HG03378 (cell line): ENCODE measurements at regions not wholly inside any gene's neighbourhood (a gene's known extent, or its start where the extent isn't known, plus 50 kb on each side); places are given as distances from the start of the nearest gene placed in this dataset.

ENCODE experiments used
- ATAC-seq: cut with Tn5 transposase; IDR thresholded peaks from one replicate; pipeline ENCODE4 v1.9.1; 2021; ENCODE audit warnings: mild to moderate bottlenecking, moderate library complexity; ENCODE audit not compliant: unreplicated experiment

GRCh38 chr3:62975566-62975965 lies 100.3 kb upstream of the CADPS start:
- ATAC-seq, result no peak

GRCh38 chr3:62981962-62982361 lies 106.7 kb upstream of the CADPS start:
- no peak for ATAC-seq

GRCh38 chr3:62982795-62983455 lies 107.7 kb upstream of the CADPS start:
- no peak for ATAC-seq

GRCh38 chr3:62986061-62986460 lies 110.8 kb upstream of the CADPS start:
- ATAC-seq, result no peak

- no peak for ATAC-seq
Measured at GRCh38 chr3:62987721-62988120, 112.5 kb upstream of the CADPS start.

GRCh38 chr3:62990704-62991413 lies 115.6 kb upstream of the CADPS start:
- ATAC-seq, result no peak

GRCh38 chr3:62992520-62992919 lies 117.3 kb upstream of the CADPS start:
- no peak for ATAC-seq

- no peak for ATAC-seq
Measured at GRCh38 chr3:62995119-62995518, 119.9 kb upstream of the CADPS start.

- no peak for ATAC-seq
Measured at GRCh38 chr3:62995530-62995929, 120.3 kb upstream of the CADPS start.

- ATAC-seq, result no peak
Measured at GRCh38 chr3:62997369-62997768, 122.2 kb upstream of the CADPS start.

- no peak for ATAC-seq
Measured at GRCh38 chr3:62999158-62999557, 123.9 kb upstream of the CADPS start.

- no peak for ATAC-seq
Measured at GRCh38 chr3:62999791-63000190, 124.6 kb upstream of the CADPS start.

- no peak for ATAC-seq
Measured at GRCh38 chr3:63004448-63004847, 129.2 kb upstream of the CADPS start.

- ATAC-seq, result no peak
Measured at GRCh38 chr3:63015614-63016309, 140.5 kb upstream of the CADPS start.

- no peak for ATAC-seq
Measured at GRCh38 chr3:63022114-63022513, 146.9 kb upstream of the CADPS start.

- ATAC-seq, result no peak
Measured at GRCh38 chr3:63026722-63027121, 151.5 kb upstream of the CADPS start.

GRCh38 chr3:63029326-63029725 lies 154.1 kb upstream of the CADPS start:
- ATAC-seq, result no peak

GRCh38 chr3:63029921-63030320 lies 154.7 kb upstream of the CADPS start:
- no peak for ATAC-seq

GRCh38 chr3:63030666-63031065 lies 155.4 kb upstream of the CADPS start:
- no peak for ATAC-seq

- no peak for ATAC-seq
Measured at GRCh38 chr3:63032881-63033280, 157.7 kb upstream of the CADPS start.

- no peak for ATAC-seq
Measured at GRCh38 chr3:63034101-63034500, 158.9 kb upstream of the CADPS start.

- no peak for ATAC-seq
Measured at GRCh38 chr3:63037116-63037515, 161.9 kb upstream of the CADPS start.
